Ascending aorta (tissue), 2 donors: ENCODE measurements at regions not wholly inside any gene's neighbourhood (a gene's known extent, or its start where the extent isn't known, plus 50 kb on each side); places are given as distances from the start of the nearest gene placed in this dataset.
"Not testable (repeated sequence)": the region's sequence is repeated elsewhere in the genome, so short reads cannot be mapped to it uniquely, and the experiment has no call there.

Experiments
- DNase-seq, 2 donors: peaks; one replicate each; pipeline ENCODE4 v3.0.0-alpha.2; 2019; ENCODE audit warnings: low spot score in 2 of 2
- H3K27ac ChIP-seq, 2 donors: fragments of 200-600 bp; sonication (generic); one replicate each; pipeline ENCODE4 v1.5.1; 2016 to 2017; ENCODE audit warnings: mild to moderate bottlenecking in 1 of 2
- H3K27me3 ChIP-seq: fragments of 200-600 bp; sonication (generic); one replicate; pipeline ENCODE4 v1.5.1; 2017
- H3K36me3 ChIP-seq, 2 donors: fragments of 200-600 bp; sonication (generic); one replicate each; pipeline ENCODE4 v1.5.1; 2016
- H3K4me1 ChIP-seq, 2 donors: fragments of 200-600 bp; sonication (generic); one replicate each; pipeline ENCODE4 v1.5.1; 2016 to 2017; ENCODE audit warnings: mild to moderate bottlenecking in 1 of 2
- H3K4me3 ChIP-seq, 2 donors: fragments of 200-600 bp; sonication (generic); one replicate each; pipeline ENCODE4 v1.5.1; 2016 to 2017; ENCODE audit warnings: mild to moderate bottlenecking in 1 of 2
- H3K9me3 ChIP-seq, 2 donors: fragments of 200-600 bp; sonication (generic); one replicate each; pipeline ENCODE4 v1.5.1; 2016
- CTCF ChIP-seq, 3 experiments: fragments of 200-600 bp in 2 of 3; fragments of 450-650 bp in 1 of 3; sonication (generic) in 2 of 3; IDR thresholded peaks; one replicate each; pipeline ENCODE4 v1.5.1; 2016 to 2019; ENCODE audit warnings: antibody characterized with exemption in 3 of 3, mild to moderate bottlenecking in 1 of 3, moderate library complexity in 1 of 3
- intact Hi-C: fragments of 100-400 bp; cut with DNase I; formaldehyde crosslinking; loops from one replicate; pipeline ENCODE4 v1.15.1; 2023

- no peaks in the 10 kb centered on the region for H3K4me1 ChIP-seq
- intact Hi-C loops, result no loop called here
- no peak overlapping the region for H3K27ac ChIP-seq
- no peak for TF ChIP-seq CTCF (IDR thresholded peaks at IDR 0.05)
- DNase-seq, result no peak
- no peak overlapping the region for H3K4me3 ChIP-seq
- no peaks in the 10 kb centered on the region for H3K9me3 ChIP-seq
- H3K36me3 ChIP-seq, result no peaks in the 10 kb centered on the region
- H3K27me3 ChIP-seq, result no peaks in the 10 kb centered on the region
These were observed 125.6 kb upstream of the CCDC150 start for GRCh38 chr2:196513796-196514526.

- TF ChIP-seq CTCF (IDR thresholded peaks at IDR 0.05), result no peak
- Histone ChIP-seq H3K4me1 (no peaks in the 10 kb centered on the region), H3K9me3 (no peaks in the 10 kb centered on the region), H3K27me3 (no peaks in the 10 kb centered on the region), H3K27ac (no peak overlapping the region), H3K4me3 (no peak overlapping the region), H3K36me3 (no peaks in the 10 kb centered on the region)
- no peak for DNase-seq
- intact Hi-C loops, result no loop called here
These were observed 124.9 kb upstream of the CCDC150 start for GRCh38 chr2:196514641-196515040.

GRCh38 chr2:196515051-196515450 lies 124.5 kb upstream of the CCDC150 start:
- no peak overlapping the region for H3K4me3 ChIP-seq
- no peaks in the 10 kb centered on the region for H3K36me3 ChIP-seq
- no peak for DNase-seq
- no peaks in the 10 kb centered on the region for H3K27me3 ChIP-seq
- no peaks in the 10 kb centered on the region for H3K4me1 ChIP-seq
- intact Hi-C loops, result no loop called here
- H3K27ac ChIP-seq, result no peak overlapping the region
- no peaks in the 10 kb centered on the region for H3K9me3 ChIP-seq
- no peak for TF ChIP-seq CTCF (IDR thresholded peaks at IDR 0.05)

- no peak for TF ChIP-seq CTCF (IDR thresholded peaks at IDR 0.05)
- Histone ChIP-seq H3K27me3 (no peaks in the 10 kb centered on the region), H3K36me3 (no peaks in the 10 kb centered on the region), H3K9me3 (no peaks in the 10 kb centered on the region), H3K4me1 (no peaks in the 10 kb centered on the region), H3K4me3 (no peak overlapping the region), H3K27ac (no peak overlapping the region)
- DNase-seq, result no peak
- intact Hi-C loops, result no loop called here
These were observed 123.9 kb upstream of the CCDC150 start for GRCh38 chr2:196515608-196516007.

- no peak for TF ChIP-seq CTCF (IDR thresholded peaks at IDR 0.05)
- intact Hi-C loops, result no loop called here
- H3K27me3 ChIP-seq, result no peaks in the 10 kb centered on the region
- H3K4me3 ChIP-seq, result no peak overlapping the region
- no peaks in the 10 kb centered on the region for H3K4me1 ChIP-seq
- no peaks in the 10 kb centered on the region for H3K36me3 ChIP-seq
- H3K9me3 ChIP-seq, result no peaks in the 10 kb centered on the region
- no peak overlapping the region for H3K27ac ChIP-seq
- DNase-seq, result no peak
These were observed 123.0 kb upstream of the CCDC150 start for GRCh38 chr2:196516564-196516963.

- no peak for TF ChIP-seq CTCF (IDR thresholded peaks at IDR 0.05)
These were observed 118.9 kb upstream of the CCDC150 start for GRCh38 chr2:196520605-196521004.

GRCh38 chr2:196526981-196527725 lies 112.4 kb upstream of the CCDC150 start:
- H3K36me3 ChIP-seq, H3K9me3 ChIP-seq, intact Hi-C loops, H3K4me3 ChIP-seq, H3K4me1 ChIP-seq, H3K27ac ChIP-seq, DNase-seq, H3K27me3 ChIP-seq: not testable (repeated sequence)

More at GRCh38 chr2:196520605-196521004, 118.9 kb upstream of the CCDC150 start:
- no peaks in the 10 kb centered on the region for H3K9me3 ChIP-seq
- no peaks in the 10 kb centered on the region for H3K36me3 ChIP-seq
- intact Hi-C loops, result no loop called here
- no peaks in the 10 kb centered on the region for H3K27me3 ChIP-seq
- no peak overlapping the region for H3K27ac ChIP-seq
- no peaks in the 10 kb centered on the region for H3K4me1 ChIP-seq
- H3K4me3 ChIP-seq, result no peak overlapping the region
- no peak for DNase-seq
